ENCODE measurements at regions not wholly inside any gene's neighbourhood (a gene's known extent, or its start where the extent isn't known, plus 50 kb on each side); places are given as distances from the start of the nearest gene placed in this dataset.

GRCh38 chr3:28901018-28901417 lies 379.9 kb upstream of the RBMS3 start:
- DNase-seq (ENCODE audit: low read depth in 2 of 2) = no peak

GRCh38 chr3:28903171-28903601 lies 377.7 kb upstream of the RBMS3 start:
- no peak for DNase-seq (ENCODE audit: low read depth in 2 of 2)

GRCh38 chr3:28905798-28906197 lies 375.1 kb upstream of the RBMS3 start:
- no peak for DNase-seq (ENCODE audit: low read depth in 2 of 2)

- DNase-seq (ENCODE audit: low read depth in 2 of 2) = no peak
Measured at GRCh38 chr3:28906561-28907310, 374.1 kb upstream of the RBMS3 start.

GRCh38 chr3:28907616-28908015 lies 373.3 kb upstream of the RBMS3 start:
- no peak for DNase-seq (ENCODE audit: low read depth in 2 of 2)

- no peak for DNase-seq (ENCODE audit: low read depth in 2 of 2)
Measured at GRCh38 chr3:28912120-28912885, 368.6 kb upstream of the RBMS3 start.

- no peak for DNase-seq (ENCODE audit: low read depth in 2 of 2)
Measured at GRCh38 chr3:28915741-28916500, 364.9 kb upstream of the RBMS3 start.

GRCh38 chr3:28916713-28917499 lies 364.0 kb upstream of the RBMS3 start:
- no peak for DNase-seq (ENCODE audit: low read depth in 2 of 2)

- DNase-seq (ENCODE audit: low read depth in 2 of 2) = no peak
Measured at GRCh38 chr3:28917895-28918475, 362.9 kb upstream of the RBMS3 start.

- no peak for DNase-seq (ENCODE audit: low read depth in 2 of 2)
Measured at GRCh38 chr3:28922376-28922775, 358.5 kb upstream of the RBMS3 start.

GRCh38 chr3:28923994-28924393 lies 356.9 kb upstream of the RBMS3 start:
- DNase-seq (ENCODE audit: low read depth in 2 of 2) = no peak

GRCh38 chr3:28924744-28925360 lies 356.0 kb upstream of the RBMS3 start:
- DNase-seq (ENCODE audit: low read depth in 2 of 2) = no peak

GRCh38 chr3:28933337-28933736 lies 347.5 kb upstream of the RBMS3 start:
- DNase-seq (ENCODE audit: low read depth in 2 of 2) = no peak

- DNase-seq (ENCODE audit: low read depth in 2 of 2) = no peak
Measured at GRCh38 chr3:28934126-28934813, 346.6 kb upstream of the RBMS3 start.

GRCh38 chr3:28935146-28935545 lies 345.7 kb upstream of the RBMS3 start:
- DNase-seq (ENCODE audit: low read depth in 2 of 2) = no peak

- DNase-seq (ENCODE audit: low read depth in 2 of 2) = no peak
Measured at GRCh38 chr3:28936154-28936553, 344.7 kb upstream of the RBMS3 start.

GRCh38 chr3:28940530-28940929 lies 340.3 kb upstream of the RBMS3 start:
- no peak for DNase-seq (ENCODE audit: low read depth in 2 of 2)

GRCh38 chr3:28940994-28941393 lies 339.9 kb upstream of the RBMS3 start:
- no peak for DNase-seq (ENCODE audit: low read depth in 2 of 2)

- DNase-seq (ENCODE audit: low read depth in 2 of 2) = no peak
Measured at GRCh38 chr3:28947061-28947460, 333.8 kb upstream of the RBMS3 start.

GRCh38 chr3:28947751-28948150 lies 333.1 kb upstream of the RBMS3 start:
- DNase-seq (ENCODE audit: low read depth in 2 of 2) = no peak

All from stimulated activated CD8-positive, alpha-beta memory T cell treated with anti-CD3 and anti-CD28 coated beads, Interleukin-2, amount 100 ng/mL, for 48 hours (primary cell).